OCI-LY1 (cell line): ENCODE measurements at regions not wholly inside any gene's neighbourhood (a gene's known extent, or its start where the extent isn't known, plus 50 kb on each side); places are given as distances from the start of the nearest gene placed in this dataset.

Source experiments
- CTCF ChIP-seq: fragments of 200-600 bp; sonication (generic), shearing (Covaris generic); IDR thresholded peaks from 2 replicates; pipeline ENCODE4 v1.5.1; 2017; ENCODE audit warnings: mild to moderate bottlenecking, antibody characterized with exemption, low read length, moderate library complexity, mixed read lengths
- EZH2 ChIP-seq: fragments of 200-600 bp; sonication (generic), shearing (Covaris generic); IDR thresholded peaks from 2 replicates; pipeline ENCODE4 v1.8.0; 2017; ENCODE audit warnings: borderline replicate concordance, mixed run types, mild to moderate bottlenecking, antibody characterized with exemption, low read length, moderate library complexity, mixed read lengths

- TF ChIP-seq CTCF = no peak
- TF ChIP-seq EZH2 = no peak
These were observed 83.0 kb upstream of the MAP3K7 start for GRCh38 chr6:90669846-90670245.
